Aorta (tissue), 5 donors: ENCODE measurements at regions not wholly inside any gene's neighbourhood (a gene's known extent, or its start where the extent isn't known, plus 50 kb on each side); places are given as distances from the start of the nearest gene placed in this dataset.

Experiments used
- ATAC-seq: fragments of 200-7000 bp; cut with Tn5 transposase; one replicate; pipeline ENCODE4 v1.9.1; 2022; ENCODE audit warnings: moderate library complexity; ENCODE audit not compliant: low FRiP score
- DNase-seq, 2 donors: peaks; one replicate each; pipeline ENCODE4 v3.0.0-alpha.2; 2020
- H3K27ac ChIP-seq, 2 donors: one replicate each; pipeline ENCODE4 v1.5.1; 2013; ENCODE audit warnings: low read length in 2 of 2, mild to moderate bottlenecking in 2 of 2, moderate library complexity in 2 of 2, control low read depth in 1 of 2, inconsistent platforms in 1 of 2, low read depth in 1 of 2
- H3K27me3 ChIP-seq, 2 donors: one replicate each; pipeline ENCODE4 v1.6.1; 2013; ENCODE audit warnings: control low read depth in 1 of 2, low read length in 1 of 2, mild to moderate bottlenecking in 1 of 2, moderate library complexity in 1 of 2; ENCODE audit not compliant: insufficient read depth in 2 of 2, control insufficient read depth in 1 of 2
- H3K36me3 ChIP-seq, 2 donors: one replicate each; pipeline ENCODE4 v1.6.1; 2013; ENCODE audit warnings: control low read depth in 1 of 2, low read length in 1 of 2, mild to moderate bottlenecking in 1 of 2; ENCODE audit not compliant: insufficient read depth in 2 of 2, control insufficient read depth in 1 of 2
- H3K4me1 ChIP-seq, 2 donors: one replicate each; pipeline ENCODE4 v1.6.1; 2013; ENCODE audit warnings: low read length in 2 of 2, control low read depth in 1 of 2, mild to moderate bottlenecking in 1 of 2, moderate library complexity in 1 of 2; ENCODE audit not compliant: insufficient read depth in 2 of 2, control insufficient read depth in 1 of 2
- H3K4me3 ChIP-seq, 2 donors: one replicate each; pipeline ENCODE4 v1.5.1; 2013; ENCODE audit warnings: low read length in 2 of 2, control low read depth in 1 of 2, mild to moderate bottlenecking in 1 of 2
- H3K9me3 ChIP-seq: one replicate; pipeline ENCODE4 v1.6.1; 2013; ENCODE audit warnings: mild to moderate bottlenecking, low read length; ENCODE audit not compliant: control insufficient read depth
- WGBS, 2 donors: extraction: QIAGEN DNeasy Blood & Tissue Kit; methylation state at CpG; one replicate each; pipeline ENCODE4 v1.1.7; 2013; 5-methylcytosine and 5-hydroxymethylcytosine counted together
- intact Hi-C, 2 donors: fragments of 100-400 bp; cut with DNase I; formaldehyde crosslinking; loops; one replicate each; pipeline versions ENCODE4 v1.14.2 to v1.15.0; 2022
- donor health status: healthy with polysubstance abuse.
- donor health status: Bipolar disorder and iron deficiency.
- donor health status: DM: no; HTN: no; CAD: no.
- donor health status: DM: no; HTN: no; CAD: no.
- donor health status: DM: yes; HTN: yes; CAD: no.

DNA sequence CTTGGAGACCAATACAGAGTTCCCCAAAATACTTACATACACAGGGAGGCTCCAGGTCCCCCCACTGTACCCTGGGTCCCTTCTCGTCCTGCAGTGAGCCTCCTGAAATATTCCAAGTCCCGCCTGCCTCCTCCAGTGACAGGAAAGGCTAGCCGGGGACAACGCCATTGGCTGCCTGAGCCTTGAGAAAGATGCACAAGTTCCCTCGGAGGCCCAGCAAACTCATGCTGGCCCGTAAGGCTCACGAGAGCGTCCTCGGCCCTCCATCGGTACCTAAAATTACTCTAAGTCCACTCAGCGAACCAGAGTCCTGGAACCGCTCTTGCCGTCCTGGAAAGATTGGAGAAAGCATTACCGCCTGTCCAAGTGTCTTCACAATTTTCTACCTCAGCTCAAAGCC lies 228.6 kb downstream of the ADAM29 start:
- intact Hi-C loops = no loop called here
- ATAC-seq = no peak
- peak in 1 of 2 donors; percentile 51 for DNase-seq
- H3K36me3 ChIP-seq = no peaks in the 10 kb centered on the region
- 96 to 97% methylated on average over 14 of the region's 14 CpGs for whole genome bisulfite sequencing, 2 donors
- no peaks in the 10 kb centered on the region for H3K9me3 ChIP-seq
- H3K4me3 ChIP-seq = no peak overlapping the region
- H3K4me1 ChIP-seq = no peaks in the 10 kb centered on the region
- H3K27ac ChIP-seq = no peak overlapping the region
- H3K27me3 ChIP-seq = no peaks in the 10 kb centered on the region

DNA sequence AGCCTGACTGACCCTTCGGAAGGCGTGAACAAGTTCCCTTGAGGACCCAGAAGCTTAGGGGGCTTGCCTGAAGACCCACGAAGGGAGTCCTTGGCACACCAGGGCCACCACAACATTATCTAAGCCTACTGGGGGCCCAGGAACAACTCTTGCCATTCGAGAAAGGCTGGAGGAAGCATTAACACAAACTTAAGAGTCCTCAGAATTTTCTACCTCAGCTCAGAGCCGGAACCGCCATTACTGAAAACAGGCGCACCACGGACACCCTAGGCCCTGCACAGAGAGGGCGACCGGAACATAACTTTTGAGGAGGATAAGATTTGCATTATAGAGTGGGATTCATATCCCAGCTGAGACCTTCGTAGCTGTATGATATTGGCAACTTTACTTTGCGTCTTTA lies 229.1 kb downstream of the ADAM29 start:
- ATAC-seq = no peak
- no peaks in the 10 kb centered on the region for H3K4me1 ChIP-seq

DNA sequence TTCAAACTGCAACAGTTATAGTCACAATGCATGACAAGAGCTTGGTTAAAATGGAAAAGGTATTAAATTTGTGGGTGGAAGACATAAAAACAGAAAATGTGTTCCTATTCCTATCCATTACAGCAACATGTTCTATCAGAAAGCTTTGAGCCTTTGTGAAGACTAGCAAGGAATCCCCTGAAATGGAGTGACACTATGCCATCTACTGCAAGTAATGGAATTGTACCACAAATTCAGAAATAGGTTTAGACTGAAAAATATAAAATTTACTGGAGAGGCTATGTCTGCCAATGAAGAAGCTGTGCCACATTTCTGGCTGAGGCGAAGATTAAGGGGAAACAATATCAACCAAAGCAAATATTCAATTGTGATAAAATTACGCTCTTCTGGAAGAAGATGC lies 247.9 kb downstream of the ADAM29 start:
- no peaks in the 10 kb centered on the region for H3K9me3 ChIP-seq
- no peak for ATAC-seq
- H3K4me3 ChIP-seq = no peak overlapping the region
- no peak for DNase-seq
- no peaks in the 10 kb centered on the region for H3K36me3 ChIP-seq
- H3K27ac ChIP-seq = no peak overlapping the region
- no peaks in the 10 kb centered on the region for H3K27me3 ChIP-seq
- no peaks in the 10 kb centered on the region for H3K4me1 ChIP-seq
- WGBS, 2 donors = 65 to 84% methylated on average over 2 of the region's 2 CpGs
- intact Hi-C loops = no loop called here

More for the DNA sequence above, 229.1 kb downstream of the ADAM29 start:
- peak in 1 of 2 donors; percentile 64 for DNase-seq
- no peaks in the 10 kb centered on the region for H3K36me3 ChIP-seq
- no peaks in the 10 kb centered on the region for H3K9me3 ChIP-seq
- 94 to 96% methylated on average over 12 of the region's 12 CpGs for WGBS, 2 donors
- H3K27ac ChIP-seq = no peak overlapping the region
- no peak overlapping the region for H3K4me3 ChIP-seq
- intact Hi-C loops = no loop called here
- H3K27me3 ChIP-seq = no peaks in the 10 kb centered on the region

DNA sequence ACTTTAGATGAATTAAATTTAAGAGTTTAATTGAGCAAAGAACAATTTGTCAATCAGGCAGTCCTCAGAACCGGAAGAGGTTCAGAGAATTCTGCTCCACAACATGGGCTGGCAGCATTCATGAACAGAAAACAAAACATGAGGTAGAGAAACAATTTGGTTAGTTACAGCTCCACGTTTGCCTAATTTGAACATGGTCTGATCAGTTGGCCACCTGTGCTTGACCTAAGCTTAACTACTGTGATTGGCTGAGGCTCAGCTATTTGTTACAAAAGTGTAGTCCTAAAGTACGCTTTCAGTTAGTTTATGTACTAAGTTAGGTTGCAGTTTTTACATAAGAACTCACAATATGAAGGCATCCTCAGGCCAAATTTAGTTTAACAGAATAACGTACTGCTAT lies 258.6 kb downstream of the ADAM29 start:
- Histone ChIP-seq H3K36me3 (no peaks in the 10 kb centered on the region), H3K27me3 (no peaks in the 10 kb centered on the region), H3K9me3 (no peaks in the 10 kb centered on the region), H3K27ac (no peak overlapping the region), H3K4me1 (no peaks in the 10 kb centered on the region), H3K4me3 (peak overlapping the region in 1 of 2 donors; percentile 41)
- ATAC-seq (no peak), DNase-seq (no peak)
- intact Hi-C loops = no loop called here
- 6 to 13% methylated on average over 4 of the region's 4 CpGs for whole genome bisulfite sequencing, 2 donors

DNA sequence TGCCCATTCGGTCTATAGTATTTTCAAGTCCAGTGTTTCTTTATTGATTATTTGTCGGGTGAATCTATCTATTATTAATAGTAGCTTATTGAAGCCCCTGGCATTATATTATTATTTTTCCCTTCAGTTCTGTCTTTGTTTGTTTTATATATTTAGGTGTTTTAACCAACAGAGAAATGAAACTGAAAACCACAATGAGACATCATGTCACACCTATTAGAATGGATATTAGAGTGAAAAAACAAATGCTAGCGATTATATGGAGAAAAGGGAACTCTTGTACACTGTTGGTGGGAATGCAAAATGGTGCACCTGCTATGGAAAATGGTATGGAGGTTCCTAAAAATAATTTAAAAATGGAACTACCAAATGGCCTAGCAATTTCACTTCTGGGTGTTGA lies 272.5 kb downstream of the ADAM29 start:
- Histone ChIP-seq H3K36me3 (no peaks in the 10 kb centered on the region), H3K9me3 (no peaks in the 10 kb centered on the region), H3K4me1 (no peaks in the 10 kb centered on the region), H3K4me3 (no peak overlapping the region), H3K27ac (no peak overlapping the region), H3K27me3 (no peaks in the 10 kb centered on the region)
- ATAC-seq (no peak), DNase-seq (no peak)
- 63 to 79% methylated on average over 3 of the region's 3 CpGs for WGBS, 2 donors
- intact Hi-C loops = no loop called here

DNA sequence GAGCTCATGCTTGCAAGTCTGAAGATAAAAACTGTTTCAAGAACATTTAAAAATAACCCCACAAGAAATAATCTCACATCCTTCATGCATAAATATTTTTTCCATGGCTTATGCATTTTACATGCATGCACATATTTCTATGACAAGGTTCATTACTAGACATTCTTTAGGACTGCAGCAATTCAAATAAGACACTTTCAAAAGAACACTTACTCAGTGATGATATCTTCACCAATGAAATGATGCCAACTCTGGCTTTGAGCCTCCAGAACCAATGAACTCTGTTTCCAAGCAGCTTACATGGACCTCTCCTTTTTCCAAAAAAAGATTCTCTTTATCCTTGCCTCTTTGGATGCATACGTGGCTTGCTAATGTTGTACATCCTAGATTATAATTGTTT lies 279.9 kb downstream of the ADAM29 start:
- no peaks in the 10 kb centered on the region for H3K9me3 ChIP-seq
- WGBS, 2 donors = 75 to 82% methylated on average over 1 of the region's 1 CpG
- DNase-seq = no peak
- no peaks in the 10 kb centered on the region for H3K36me3 ChIP-seq
- H3K27me3 ChIP-seq = no peaks in the 10 kb centered on the region
- intact Hi-C loops = no loop called here
- no peak overlapping the region for H3K4me3 ChIP-seq
- no peaks in the 10 kb centered on the region for H3K4me1 ChIP-seq
- no peak for ATAC-seq
- H3K27ac ChIP-seq = no peak overlapping the region

DNA sequence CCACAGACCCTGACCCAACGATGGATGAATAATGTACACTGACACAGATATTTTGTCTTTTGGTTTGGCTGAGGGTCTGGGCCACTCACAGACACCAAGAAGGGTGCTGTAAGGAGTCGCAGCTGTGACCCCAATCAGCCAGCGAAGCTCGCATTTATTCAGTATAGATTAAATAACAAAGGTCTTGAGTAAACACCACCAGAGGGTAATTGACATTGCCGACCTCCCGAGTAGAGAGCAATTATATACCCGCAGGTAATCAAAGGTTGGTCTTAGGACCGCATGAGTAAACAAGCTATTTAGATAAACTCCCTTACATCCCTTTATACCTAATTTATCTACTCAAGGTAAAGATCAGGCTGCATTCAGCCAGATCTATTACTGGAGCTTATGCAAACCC lies 297.1 kb downstream of the ADAM29 start:
- no peaks in the 10 kb centered on the region for H3K4me1 ChIP-seq
- 89 to 91% methylated on average over 8 of the region's 8 CpGs for WGBS, 2 donors
- ATAC-seq (no peak), DNase-seq (no peak)
- no peak overlapping the region for H3K4me3 ChIP-seq
- intact Hi-C loops = no loop called here
- no peaks in the 10 kb centered on the region for H3K36me3 ChIP-seq
- H3K9me3 ChIP-seq = peaks cover 8% of the 10 kb centered on the region
- no peaks in the 10 kb centered on the region for H3K27me3 ChIP-seq
- H3K27ac ChIP-seq = no peak overlapping the region

DNA sequence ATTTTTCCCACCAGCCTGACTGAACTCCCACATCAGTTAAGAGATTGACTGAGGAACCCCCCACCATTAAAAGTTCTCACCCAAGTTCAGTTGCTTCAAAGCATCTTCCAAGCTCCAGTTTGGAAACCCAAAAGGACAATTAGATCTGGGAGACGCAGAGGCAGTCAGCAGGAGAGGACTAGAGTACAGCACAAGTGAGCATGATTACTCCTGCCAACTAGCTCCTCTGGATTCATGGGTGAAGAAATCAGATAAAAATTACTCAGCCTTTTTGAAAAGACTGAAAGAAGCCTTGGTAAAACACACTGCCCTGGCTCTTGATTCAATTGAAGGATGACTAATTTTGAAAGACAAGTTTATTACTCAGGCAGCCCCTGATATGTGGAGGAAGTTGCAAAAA lies 297.5 kb downstream of the ADAM29 start:
- DNase-seq = no peak
- 91 to 96% methylated on average over 1 of the region's 1 CpG for WGBS, 2 donors
- ATAC-seq = no peak
- no peaks in the 10 kb centered on the region for H3K27me3 ChIP-seq
- no peak overlapping the region for H3K4me3 ChIP-seq
- H3K27ac ChIP-seq = no peak overlapping the region
- no peaks in the 10 kb centered on the region for H3K4me1 ChIP-seq
- intact Hi-C loops = no loop called here
- H3K36me3 ChIP-seq = no peaks in the 10 kb centered on the region
- H3K9me3 ChIP-seq = peaks cover 8% of the 10 kb centered on the region

DNA sequence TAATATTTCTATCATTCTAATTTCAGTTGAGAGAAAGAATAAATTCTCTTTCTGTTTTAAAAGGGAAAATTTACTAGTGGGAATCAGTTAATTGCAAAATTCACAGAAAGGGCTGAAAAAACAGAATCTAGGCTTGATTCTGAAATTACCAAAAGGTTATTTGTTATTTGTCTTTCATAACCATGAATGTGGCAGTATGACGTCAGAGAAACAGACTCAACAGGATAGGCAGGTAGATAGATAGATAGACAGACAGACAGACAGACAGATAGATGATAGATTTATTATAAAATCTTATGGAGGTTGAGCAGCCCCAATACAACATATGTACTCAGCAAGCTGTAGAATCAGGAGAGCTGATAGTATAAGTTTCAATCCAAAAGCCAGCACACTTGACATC lies 311.0 kb downstream of the ADAM29 start:
- 52 to 72% methylated on average over 1 of the region's 1 CpG for WGBS, 2 donors
- Histone ChIP-seq H3K9me3 (peaks cover 1% of the 10 kb centered on the region), H3K4me1 (no peaks in the 10 kb centered on the region), H3K27ac (no peak overlapping the region), H3K27me3 (no peaks in the 10 kb centered on the region), H3K36me3 (no peaks in the 10 kb centered on the region), H3K4me3 (no peak overlapping the region)
- DNase-seq (no peak), ATAC-seq (no peak)
- intact Hi-C loops = no loop called here
